HL-60 (cell line): ENCODE measurements at regions not wholly inside any gene's neighbourhood (a gene's known extent, or its start where the extent isn't known, plus 50 kb on each side); places are given as distances from the start of the nearest gene placed in this dataset.

Experiments used
- DNase-seq, 2 experiments: peaks; one replicate each; pipeline ENCODE4 v3.0.0-alpha.2; 2010 to 2020; ENCODE audit warnings: low read depth in 1 of 2, low spot score in 1 of 2
- H3K27ac ChIP-seq: fragments of 250-450 bp; sonication (Bioruptor Pico); replicated peaks from 2 replicates; pipeline ENCODE4 v1.5.1; 2020; ENCODE audit warnings: mild to moderate bottlenecking, moderate library complexity
- H3K27me3 ChIP-seq: fragments of 250-450 bp; sonication (Bioruptor Pico); 2 replicates; pipeline ENCODE4 v1.5.1; 2021; ENCODE audit warnings: mild to moderate bottlenecking, moderate library complexity; ENCODE audit not compliant: insufficient read depth, poor library complexity, severe bottlenecking
- H3K4me3 ChIP-seq: replicated peaks from 2 replicates; pipeline ENCODE4 v1.5.1; 2011; ENCODE audit warnings: mild to moderate bottlenecking, control low read depth, low read length; ENCODE audit not compliant: insufficient read depth
- CTCF ChIP-seq: IDR thresholded peaks from one replicate; pipeline ENCODE4 v1.5.1; 2011; ENCODE audit warnings: low read length, control low read depth, inconsistent platforms; ENCODE audit not compliant: insufficient read depth
- GABPA ChIP-seq: IDR thresholded peaks from 2 replicates; pipeline ENCODE4 v1.6.1; 2012; ENCODE audit warnings: low read depth
- POLR2AphosphoS5 ChIP-seq: IDR thresholded peaks from 2 replicates; pipeline ENCODE4 v1.6.1; 2012; ENCODE audit warnings: low read depth
- REST ChIP-seq: IDR thresholded peaks from 2 replicates; pipeline ENCODE4 v1.6.1; 2012; ENCODE audit warnings: low read depth; ENCODE audit not compliant: insufficient replicate concordance
- SPI1 ChIP-seq: IDR thresholded peaks from 2 replicates; pipeline ENCODE4 v1.6.1; 2012; ENCODE audit warnings: low read depth, mild to moderate bottlenecking, borderline replicate concordance

- TF ChIP-seq CTCF: no peak
- no peak for TF ChIP-seq POLR2AphosphoS5
- TF ChIP-seq REST: no peak
- TF ChIP-seq GABPA: no peak
- TF ChIP-seq SPI1: no peak
- Histone ChIP-seq H3K27ac (no peak overlapping the region), H3K4me3 (no peak overlapping the region), H3K27me3 (no peaks in the 10 kb centered on the region)
- DNase-seq: no peak
These were observed 60.6 kb upstream of the DARS1 start for GRCh38 chr2:136045835-136046570.

- H3K4me3 ChIP-seq: no peak overlapping the region
- TF ChIP-seq POLR2AphosphoS5 (no peak), CTCF (no peak), GABPA (no peak), REST (no peak), SPI1 (no peak)
- H3K27me3 ChIP-seq: no peaks in the 10 kb centered on the region
- DNase-seq: no peak
- H3K27ac ChIP-seq: no peak overlapping the region
These were observed 59.9 kb upstream of the DARS1 start for GRCh38 chr2:136045344-136045743.
